ENCODE measurements at regions not wholly inside any gene's neighbourhood (a gene's known extent, or its start where the extent isn't known, plus 50 kb on each side); places are given as distances from the start of the nearest gene placed in this dataset.

GRCh38 chr7:42624471-42624870 lies 287.4 kb downstream of the C7orf25 start:
- no peaks in the 10 kb centered on the region for H3K4me1 ChIP-seq
- no peaks in the 10 kb centered on the region for H3K36me3 ChIP-seq
- no peak for TF ChIP-seq CTCF (IDR thresholded peaks at IDR 0.05; ENCODE audit: low read depth, low read length)
- no peaks in the 10 kb centered on the region for H3K9me3 ChIP-seq
- H3K4me3 ChIP-seq (ENCODE audit: low read depth, low read length) = no peak overlapping the region
- no peaks in the 10 kb centered on the region for H3K27me3 ChIP-seq
- DNase-seq = no peak

GRCh38 chr7:42621543-42622219 lies 290.2 kb downstream of the C7orf25 start:
- Histone ChIP-seq H3K4me1 (no peaks in the 10 kb centered on the region), H3K4me3 (ENCODE audit: low read depth, low read length) (no peak overlapping the region), H3K9me3 (no peaks in the 10 kb centered on the region), H3K27me3 (no peaks in the 10 kb centered on the region), H3K36me3 (no peaks in the 10 kb centered on the region)
- no peak for TF ChIP-seq CTCF (IDR thresholded peaks at IDR 0.05; ENCODE audit: low read depth, low read length)
- no peak for DNase-seq

- Histone ChIP-seq H3K27me3 (no peaks in the 10 kb centered on the region), H3K36me3 (no peaks in the 10 kb centered on the region), H3K4me3 (ENCODE audit: low read depth, low read length) (no peak overlapping the region), H3K4me1 (no peaks in the 10 kb centered on the region), H3K9me3 (no peaks in the 10 kb centered on the region)
- TF ChIP-seq CTCF (IDR thresholded peaks at IDR 0.05; ENCODE audit: low read depth, low read length) = no peak
- no peak for DNase-seq
These were observed 293.1 kb downstream of the C7orf25 start for GRCh38 chr7:42618651-42619360.

- Histone ChIP-seq H3K4me3 (ENCODE audit: low read depth, low read length) (no peak overlapping the region), H3K36me3 (no peaks in the 10 kb centered on the region), H3K4me1 (no peaks in the 10 kb centered on the region), H3K27me3 (no peaks in the 10 kb centered on the region), H3K9me3 (no peaks in the 10 kb centered on the region)
- no peak for DNase-seq
- no peak for TF ChIP-seq CTCF (IDR thresholded peaks at IDR 0.05; ENCODE audit: low read depth, low read length)
These were observed 293.9 kb downstream of the C7orf25 start for GRCh38 chr7:42617806-42618457.

GRCh38 chr7:42617071-42617765 lies 294.7 kb downstream of the C7orf25 start:
- no peaks in the 10 kb centered on the region for H3K9me3 ChIP-seq
- H3K27me3 ChIP-seq = no peaks in the 10 kb centered on the region
- DNase-seq = no peak
- H3K4me3 ChIP-seq (ENCODE audit: low read depth, low read length) = no peak overlapping the region
- no peaks in the 10 kb centered on the region for H3K4me1 ChIP-seq
- no peaks in the 10 kb centered on the region for H3K36me3 ChIP-seq
- TF ChIP-seq CTCF (IDR thresholded peaks at IDR 0.05; ENCODE audit: low read depth, low read length) = no peak
